ENCODE measurements at regions not wholly inside any gene's neighbourhood (a gene's known extent, or its start where the extent isn't known, plus 50 kb on each side); places are given as distances from the start of the nearest gene placed in this dataset.

DNA sequence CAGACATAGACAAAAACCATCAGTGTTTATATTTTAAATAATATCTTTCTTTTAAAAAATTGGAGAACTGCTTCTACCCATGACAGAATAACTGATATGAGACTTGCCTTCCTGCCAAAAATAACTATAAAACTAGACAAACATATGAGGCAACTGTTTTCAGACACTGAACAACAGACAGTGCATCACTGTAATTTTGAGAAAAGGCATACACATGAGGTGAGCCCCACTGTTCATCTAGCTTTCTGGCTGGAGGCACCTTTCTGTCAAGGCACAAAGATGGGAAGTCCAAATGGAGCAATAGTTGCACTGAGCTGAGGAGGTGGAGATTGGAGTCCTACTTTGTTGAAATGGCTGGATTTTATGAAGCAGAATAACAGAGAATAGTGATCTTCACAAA, 71.9 kb upstream of the ZNF507 start:
- Histone ChIP-seq H3K27me3 (ENCODE audit: control insufficient read depth in 4 of 4, insufficient read depth in 4 of 4, low read length in 3 of 4) (peaks cover 0 to 7% (median under 1%) of the 10 kb centered on the region in 4 donors), H3K4me3 (ENCODE audit: low read depth in 1 of 3, low read length in 3 of 3) (no peak overlapping the region), H3K36me3 (ENCODE audit: control insufficient read depth in 4 of 4, insufficient read depth in 3 of 4, low read depth in 1 of 4, low read length in 3 of 4) (no peaks in the 10 kb centered on the region), H3K4me1 (ENCODE audit: control insufficient read depth in 4 of 4, insufficient read depth in 4 of 4, low read length in 3 of 4) (no peaks in the 10 kb centered on the region), H3K9ac (ENCODE audit: low read depth in 1 of 2, low read length in 2 of 2) (no peak overlapping the region), H3K9me3 (ENCODE audit: control insufficient read depth in 4 of 4, low read length in 3 of 4) (peaks cover 0 to 5% (median 1%) of the 10 kb centered on the region in 4 donors), H3K27ac (ENCODE audit: low read depth in 1 of 2, low read length in 2 of 2) (no peak overlapping the region)
- DNase-seq (ENCODE audit: low spot score) = no peak
- TF ChIP-seq EGR1 (IDR thresholded peaks at IDR 0.05; ENCODE audit: low read depth in 2 of 2) (no peak), HNF4G (IDR thresholded peaks at IDR 0.05) (no peak), FOXA1 (IDR thresholded peaks at IDR 0.05) (no peak), JUND (IDR thresholded peaks at IDR 0.05) (no peak), YY1 (IDR thresholded peaks at IDR 0.05) (no peak), SP1 (IDR thresholded peaks at IDR 0.05) (no peak), GABPA (IDR thresholded peaks at IDR 0.05 in 1 of 2, conservative IDR thresholded peaks at IDR 0.05 in 1 of 2) (no peak), RAD21 (IDR thresholded peaks at IDR 0.05) (no peak), HNF4A (conservative IDR thresholded peaks at IDR 0.05) (no peak), NR2F2 (IDR thresholded peaks at IDR 0.05) (no peak), FOXA2 (IDR thresholded peaks at IDR 0.05) (no peak), RXRA (IDR thresholded peaks at IDR 0.05) (no peak)
- TF ChIP-seq, protein P1, sequence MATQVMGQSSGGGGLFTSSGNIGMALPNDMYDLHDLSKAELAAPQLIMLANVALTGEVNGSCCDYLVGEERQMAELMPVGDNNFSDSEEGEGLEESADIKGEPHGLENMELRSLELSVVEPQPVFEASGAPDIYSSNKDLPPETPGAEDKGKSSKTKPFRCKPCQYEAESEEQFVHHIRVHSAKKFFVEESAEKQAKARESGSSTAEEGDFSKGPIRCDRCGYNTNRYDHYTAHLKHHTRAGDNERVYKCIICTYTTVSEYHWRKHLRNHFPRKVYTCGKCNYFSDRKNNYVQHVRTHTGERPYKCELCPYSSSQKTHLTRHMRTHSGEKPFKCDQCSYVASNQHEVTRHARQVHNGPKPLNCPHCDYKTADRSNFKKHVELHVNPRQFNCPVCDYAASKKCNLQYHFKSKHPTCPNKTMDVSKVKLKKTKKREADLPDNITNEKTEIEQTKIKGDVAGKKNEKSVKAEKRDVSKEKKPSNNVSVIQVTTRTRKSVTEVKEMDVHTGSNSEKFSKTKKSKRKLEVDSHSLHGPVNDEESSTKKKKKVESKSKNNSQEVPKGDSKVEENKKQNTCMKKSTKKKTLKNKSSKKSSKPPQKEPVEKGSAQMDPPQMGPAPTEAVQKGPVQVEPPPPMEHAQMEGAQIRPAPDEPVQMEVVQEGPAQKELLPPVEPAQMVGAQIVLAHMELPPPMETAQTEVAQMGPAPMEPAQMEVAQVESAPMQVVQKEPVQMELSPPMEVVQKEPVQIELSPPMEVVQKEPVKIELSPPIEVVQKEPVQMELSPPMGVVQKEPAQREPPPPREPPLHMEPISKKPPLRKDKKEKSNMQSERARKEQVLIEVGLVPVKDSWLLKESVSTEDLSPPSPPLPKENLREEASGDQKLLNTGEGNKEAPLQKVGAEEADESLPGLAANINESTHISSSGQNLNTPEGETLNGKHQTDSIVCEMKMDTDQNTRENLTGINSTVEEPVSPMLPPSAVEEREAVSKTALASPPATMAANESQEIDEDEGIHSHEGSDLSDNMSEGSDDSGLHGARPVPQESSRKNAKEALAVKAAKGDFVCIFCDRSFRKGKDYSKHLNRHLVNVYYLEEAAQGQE (IDR thresholded peaks at IDR 0.05) = no peak
- TF ChIP-seq, protein P2, sequence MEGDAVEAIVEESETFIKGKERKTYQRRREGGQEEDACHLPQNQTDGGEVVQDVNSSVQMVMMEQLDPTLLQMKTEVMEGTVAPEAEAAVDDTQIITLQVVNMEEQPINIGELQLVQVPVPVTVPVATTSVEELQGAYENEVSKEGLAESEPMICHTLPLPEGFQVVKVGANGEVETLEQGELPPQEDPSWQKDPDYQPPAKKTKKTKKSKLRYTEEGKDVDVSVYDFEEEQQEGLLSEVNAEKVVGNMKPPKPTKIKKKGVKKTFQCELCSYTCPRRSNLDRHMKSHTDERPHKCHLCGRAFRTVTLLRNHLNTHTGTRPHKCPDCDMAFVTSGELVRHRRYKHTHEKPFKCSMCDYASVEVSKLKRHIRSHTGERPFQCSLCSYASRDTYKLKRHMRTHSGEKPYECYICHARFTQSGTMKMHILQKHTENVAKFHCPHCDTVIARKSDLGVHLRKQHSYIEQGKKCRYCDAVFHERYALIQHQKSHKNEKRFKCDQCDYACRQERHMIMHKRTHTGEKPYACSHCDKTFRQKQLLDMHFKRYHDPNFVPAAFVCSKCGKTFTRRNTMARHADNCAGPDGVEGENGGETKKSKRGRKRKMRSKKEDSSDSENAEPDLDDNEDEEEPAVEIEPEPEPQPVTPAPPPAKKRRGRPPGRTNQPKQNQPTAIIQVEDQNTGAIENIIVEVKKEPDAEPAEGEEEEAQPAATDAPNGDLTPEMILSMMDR (IDR thresholded peaks at IDR 0.05; ENCODE audit: low read depth, low read length, missing input control) = no peak
- TF ChIP-seq, protein P3, sequence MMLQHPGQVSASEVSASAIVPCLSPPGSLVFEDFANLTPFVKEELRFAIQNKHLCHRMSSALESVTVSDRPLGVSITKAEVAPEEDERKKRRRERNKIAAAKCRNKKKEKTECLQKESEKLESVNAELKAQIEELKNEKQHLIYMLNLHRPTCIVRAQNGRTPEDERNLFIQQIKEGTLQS (IDR thresholded peaks at IDR 0.05) = no peak
- TF ChIP-seq, protein P4, sequence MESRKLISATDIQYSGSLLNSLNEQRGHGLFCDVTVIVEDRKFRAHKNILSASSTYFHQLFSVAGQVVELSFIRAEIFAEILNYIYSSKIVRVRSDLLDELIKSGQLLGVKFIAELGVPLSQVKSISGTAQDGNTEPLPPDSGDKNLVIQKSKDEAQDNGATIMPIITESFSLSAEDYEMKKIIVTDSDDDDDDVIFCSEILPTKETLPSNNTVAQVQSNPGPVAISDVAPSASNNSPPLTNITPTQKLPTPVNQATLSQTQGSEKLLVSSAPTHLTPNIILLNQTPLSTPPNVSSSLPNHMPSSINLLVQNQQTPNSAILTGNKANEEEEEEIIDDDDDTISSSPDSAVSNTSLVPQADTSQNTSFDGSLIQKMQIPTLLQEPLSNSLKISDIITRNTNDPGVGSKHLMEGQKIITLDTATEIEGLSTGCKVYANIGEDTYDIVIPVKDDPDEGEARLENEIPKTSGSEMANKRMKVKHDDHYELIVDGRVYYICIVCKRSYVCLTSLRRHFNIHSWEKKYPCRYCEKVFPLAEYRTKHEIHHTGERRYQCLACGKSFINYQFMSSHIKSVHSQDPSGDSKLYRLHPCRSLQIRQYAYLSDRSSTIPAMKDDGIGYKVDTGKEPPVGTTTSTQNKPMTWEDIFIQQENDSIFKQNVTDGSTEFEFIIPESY (IDR thresholded peaks at IDR 0.05) = no peak

DNA sequence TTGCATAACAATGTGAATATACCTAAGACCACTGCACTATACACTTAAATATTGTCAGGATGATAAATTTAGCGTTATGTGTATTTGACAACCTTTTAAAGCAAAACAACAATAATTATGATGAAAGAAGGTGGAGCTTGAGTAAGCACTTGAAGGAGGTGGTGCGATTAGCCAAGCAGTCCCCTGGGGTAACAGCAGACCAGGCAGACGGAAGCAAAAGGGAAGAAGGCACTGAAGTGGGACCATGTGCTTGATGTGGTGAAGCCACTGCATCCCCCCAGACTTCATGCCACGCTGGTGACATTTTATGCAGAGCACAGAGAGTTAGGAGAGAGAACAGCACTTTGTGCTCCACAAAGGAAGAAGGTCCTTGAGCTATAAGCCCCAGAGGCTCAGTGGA, 58.3 kb upstream of the ZNF507 start:
- no peak for DNase-seq (ENCODE audit: low spot score)
- Histone ChIP-seq H3K9ac (ENCODE audit: low read depth in 1 of 2, low read length in 2 of 2) (no peak overlapping the region), H3K4me3 (ENCODE audit: low read depth in 1 of 3, low read length in 3 of 3) (no peak overlapping the region), H3K27me3 (ENCODE audit: control insufficient read depth in 4 of 4, insufficient read depth in 4 of 4, low read length in 3 of 4) (peaks cover 0 to 6% (median 2%) of the 10 kb centered on the region in 4 donors), H3K27ac (ENCODE audit: low read depth in 1 of 2, low read length in 2 of 2) (no peak overlapping the region), H3K36me3 (ENCODE audit: control insufficient read depth in 4 of 4, insufficient read depth in 3 of 4, low read depth in 1 of 4, low read length in 3 of 4) (no peaks in the 10 kb centered on the region), H3K4me1 (ENCODE audit: control insufficient read depth in 4 of 4, insufficient read depth in 4 of 4, low read length in 3 of 4) (no peaks in the 10 kb centered on the region), H3K9me3 (ENCODE audit: control insufficient read depth in 4 of 4, low read length in 3 of 4) (no peaks in the 10 kb centered on the region)
- 57% methylated on average over 4 of the region's 4 CpGs for WGBS
- TF ChIP-seq JUND (IDR thresholded peaks at IDR 0.05) (no peak), GABPA (IDR thresholded peaks at IDR 0.05 in 1 of 2, conservative IDR thresholded peaks at IDR 0.05 in 1 of 2) (no peak), HNF4G (IDR thresholded peaks at IDR 0.05) (no peak), HNF4A (conservative IDR thresholded peaks at IDR 0.05) (no peak), RXRA (IDR thresholded peaks at IDR 0.05) (no peak), RAD21 (IDR thresholded peaks at IDR 0.05) (no peak), NR2F2 (IDR thresholded peaks at IDR 0.05) (no peak), EGR1 (IDR thresholded peaks at IDR 0.05; ENCODE audit: low read depth in 2 of 2) (no peak), YY1 (IDR thresholded peaks at IDR 0.05) (no peak), FOXA2 (IDR thresholded peaks at IDR 0.05) (no peak)
- TF ChIP-seq, protein P3 (IDR thresholded peaks at IDR 0.05) = no peak
- TF ChIP-seq, protein P1 (IDR thresholded peaks at IDR 0.05) = no peak
- TF ChIP-seq, protein P5, sequence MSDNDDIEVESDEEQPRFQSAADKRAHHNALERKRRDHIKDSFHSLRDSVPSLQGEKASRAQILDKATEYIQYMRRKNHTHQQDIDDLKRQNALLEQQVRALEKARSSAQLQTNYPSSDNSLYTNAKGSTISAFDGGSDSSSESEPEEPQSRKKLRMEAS (IDR thresholded peaks at IDR 0.05) = no peak
- TF ChIP-seq, protein P2 (IDR thresholded peaks at IDR 0.05; ENCODE audit: low read depth, low read length, missing input control) = no peak
